HG03342 (cell line): ENCODE measurements at regions not wholly inside any gene's neighbourhood (a gene's known extent, or its start where the extent isn't known, plus 50 kb on each side); places are given as distances from the start of the nearest gene placed in this dataset.

Experiments
- ATAC-seq: cut with Tn5 transposase; IDR thresholded peaks from one replicate; pipeline ENCODE4 v1.9.1; 2021; ENCODE audit warnings: mild to moderate bottlenecking, moderate library complexity; ENCODE audit not compliant: unreplicated experiment

DNA sequence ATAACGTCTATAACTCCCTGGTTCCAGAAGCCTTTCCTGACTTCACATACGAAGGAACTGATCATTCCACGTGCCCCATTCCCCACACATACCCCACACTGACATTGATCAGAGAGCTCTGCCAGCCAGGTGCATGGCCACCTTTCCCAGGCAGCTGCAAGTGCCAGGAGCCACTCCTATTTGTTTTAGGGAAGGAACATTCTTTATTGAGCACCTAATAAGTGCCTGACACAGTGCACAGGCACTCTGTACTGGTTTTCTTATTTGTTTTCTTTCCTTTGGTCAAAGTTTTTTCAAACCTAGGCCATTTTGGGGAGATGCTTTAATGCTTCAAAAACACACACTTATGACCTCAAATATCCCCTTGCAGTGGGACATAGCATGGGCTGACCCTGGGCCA lies 50.0 kb downstream of the PITPNM2 start:
- ATAC-seq = no peak

DNA sequence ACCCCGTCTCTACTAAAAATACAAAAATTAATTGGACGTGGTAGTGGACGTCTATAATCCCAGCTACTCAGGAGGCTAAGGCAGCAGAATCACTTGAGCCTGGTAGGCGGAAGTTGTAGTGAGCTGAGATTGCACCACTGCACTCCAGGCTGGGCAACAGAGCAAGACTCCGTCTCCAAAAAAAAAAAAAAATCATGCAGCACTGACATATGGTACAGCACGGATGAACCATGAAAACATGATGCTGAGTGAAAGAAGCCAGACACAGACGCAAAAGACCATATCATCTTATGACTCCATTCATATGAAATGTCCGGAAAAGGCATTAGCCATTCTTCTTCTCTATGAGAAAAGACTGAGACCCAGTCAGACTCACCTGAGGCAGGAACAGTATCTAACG lies 50.4 kb downstream of the PITPNM2 start:
- ATAC-seq = no peak

DNA sequence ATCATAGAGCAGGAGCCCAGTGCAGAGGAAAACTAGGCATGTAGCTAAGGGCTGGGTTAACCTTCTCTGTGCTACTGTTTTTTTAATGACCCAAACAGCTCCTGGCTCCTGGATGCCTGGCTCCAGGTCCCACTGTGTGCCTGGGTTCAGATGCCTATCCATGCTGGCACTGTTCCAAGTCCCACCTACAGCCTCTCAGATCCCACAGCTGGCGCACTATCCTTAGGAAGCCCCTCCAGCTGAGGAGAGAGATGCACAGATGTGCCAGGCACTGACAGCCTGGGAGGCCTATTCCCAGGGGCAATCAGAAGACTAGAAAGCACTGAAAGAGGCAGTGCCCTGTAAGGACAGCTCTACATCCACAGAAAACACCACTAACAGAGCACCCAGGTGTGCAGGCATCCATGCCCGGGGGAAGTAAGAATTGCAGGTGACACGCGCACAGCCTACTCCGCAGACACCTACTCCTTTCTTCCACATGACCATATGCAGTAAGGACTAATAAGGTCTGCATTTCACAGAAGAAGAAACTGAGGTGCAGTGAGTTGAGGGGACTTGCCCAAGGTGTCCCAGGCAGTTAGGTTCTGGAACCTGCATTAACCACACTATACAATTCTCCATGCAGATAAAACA lies 51.2 kb downstream of the PITPNM2 start:
- no peak for ATAC-seq

DNA sequence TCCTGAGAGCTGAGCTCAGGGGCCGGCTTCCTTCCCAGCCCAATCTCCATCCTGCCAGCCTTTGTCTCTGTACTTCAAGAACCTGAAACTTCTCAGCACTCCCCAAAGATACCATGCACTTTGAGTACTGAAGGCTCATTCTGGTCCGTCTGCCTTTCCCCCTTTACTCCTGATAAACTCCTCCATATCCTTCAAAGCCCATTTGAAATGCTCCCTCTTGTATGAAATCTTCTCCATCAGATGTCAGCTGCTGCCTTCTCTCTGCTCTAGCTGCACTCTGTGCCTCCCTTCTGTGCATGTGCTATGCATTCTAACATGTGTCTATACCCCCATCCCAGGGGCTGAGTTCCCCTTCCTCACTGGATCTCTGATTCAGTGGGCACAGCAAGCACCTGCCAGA lies 52.1 kb downstream of the PITPNM2 start:
- ATAC-seq = no peak

DNA sequence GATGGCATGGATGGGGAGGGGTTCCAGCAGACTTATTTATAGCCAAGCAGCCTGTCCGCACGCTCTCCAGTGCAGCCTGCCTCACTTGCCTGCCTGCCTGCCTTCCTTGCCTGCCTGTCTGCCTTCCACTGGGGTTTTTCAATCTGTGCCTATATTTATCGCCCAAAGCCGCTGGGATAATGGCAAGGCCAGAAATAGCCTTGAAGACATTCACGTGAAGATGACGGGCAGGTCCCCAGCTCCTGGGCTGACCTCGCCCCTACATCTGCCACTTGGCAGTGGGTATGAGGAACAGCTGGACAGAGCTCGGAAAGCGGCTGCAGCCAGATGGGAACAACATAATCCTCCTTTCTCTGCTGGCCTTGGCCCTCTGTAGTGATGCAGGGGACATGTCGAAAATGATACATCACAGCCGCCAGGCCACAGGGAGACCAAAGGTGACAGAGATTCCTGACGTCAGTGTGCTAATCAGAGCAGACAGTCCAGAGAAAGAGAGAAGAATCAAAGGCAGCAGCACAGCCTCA lies 53.3 kb downstream of the PITPNM2 start:
- no peak for ATAC-seq

DNA sequence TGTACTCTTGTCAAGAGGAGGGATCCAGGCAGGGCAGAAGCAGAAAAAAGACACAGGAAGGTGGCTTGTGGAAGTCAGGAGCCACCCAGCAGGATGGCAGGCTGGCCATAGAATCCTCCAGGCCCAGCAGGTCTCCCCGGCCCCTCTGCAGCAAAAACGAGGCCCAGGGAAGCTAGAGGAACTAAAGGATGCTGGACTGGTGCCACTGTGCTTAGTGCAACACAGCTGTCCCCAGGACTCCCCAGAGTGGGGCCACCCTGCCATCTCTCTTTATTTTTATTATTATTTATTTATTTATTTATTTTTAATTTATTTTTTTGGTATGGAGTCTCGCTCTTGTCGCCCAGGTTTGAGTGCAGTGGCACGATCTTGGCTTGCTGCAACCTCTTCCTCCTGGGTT lies 54.1 kb downstream of the PITPNM2 start:
- no peak for ATAC-seq

DNA sequence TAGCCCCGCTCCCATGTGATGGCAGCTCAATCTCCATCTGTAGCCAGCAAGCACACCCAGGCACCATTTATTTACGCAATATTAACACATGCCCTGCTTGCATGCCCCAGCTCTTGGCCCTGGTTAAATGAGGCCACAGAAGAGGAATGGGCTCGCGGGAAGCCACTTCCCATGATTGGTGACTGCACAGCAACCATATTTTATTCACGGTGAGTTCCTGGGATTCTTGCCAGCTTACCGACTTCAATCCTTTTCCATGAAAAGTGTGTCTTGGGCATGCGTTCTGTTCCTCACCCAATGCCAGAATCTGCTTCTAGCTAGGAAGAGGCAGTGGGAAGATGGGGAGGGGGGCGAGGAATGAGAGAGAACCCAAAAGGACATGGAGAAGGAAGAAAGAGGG lies 54.7 kb downstream of the PITPNM2 start:
- no peak for ATAC-seq

DNA sequence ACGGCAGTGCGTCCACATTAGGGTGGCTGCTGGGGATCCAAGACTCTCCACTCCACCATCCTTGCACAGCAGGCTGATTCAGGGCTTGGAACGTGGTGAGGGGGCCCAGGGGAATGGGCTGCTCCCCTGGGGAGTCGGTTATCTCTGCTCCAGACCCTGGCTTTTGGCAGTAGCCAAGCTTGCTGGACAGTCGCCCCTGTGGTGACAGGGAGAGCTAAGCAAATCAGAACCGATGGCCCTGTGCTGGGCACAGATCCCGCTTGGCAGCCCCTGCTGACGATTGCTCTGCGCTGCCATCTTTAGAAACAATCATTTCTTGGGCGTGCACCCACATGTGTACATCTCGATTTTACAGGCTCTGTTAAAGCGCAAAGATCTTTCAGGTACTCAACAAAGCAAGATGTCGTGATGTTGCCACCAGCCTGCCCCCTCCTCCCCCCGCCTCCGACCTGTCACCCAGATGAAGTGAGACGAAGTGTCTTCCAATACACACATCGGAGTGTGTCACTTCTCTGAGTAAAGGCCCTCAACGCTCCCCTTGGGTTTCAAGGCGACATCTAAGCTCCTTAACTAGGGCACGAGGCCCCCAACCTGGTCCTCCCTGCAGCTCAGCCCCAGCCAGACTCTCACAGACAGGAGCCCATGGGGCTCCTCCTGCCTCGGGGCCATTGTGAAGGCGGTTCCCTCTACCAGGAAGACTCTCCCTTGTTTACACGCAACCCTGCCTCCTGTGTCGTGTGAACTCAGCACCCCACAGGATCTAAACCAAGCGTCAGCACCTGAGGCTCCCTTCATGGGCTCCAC lies 55.6 kb downstream of the PITPNM2 start:
- no peak for ATAC-seq

DNA sequence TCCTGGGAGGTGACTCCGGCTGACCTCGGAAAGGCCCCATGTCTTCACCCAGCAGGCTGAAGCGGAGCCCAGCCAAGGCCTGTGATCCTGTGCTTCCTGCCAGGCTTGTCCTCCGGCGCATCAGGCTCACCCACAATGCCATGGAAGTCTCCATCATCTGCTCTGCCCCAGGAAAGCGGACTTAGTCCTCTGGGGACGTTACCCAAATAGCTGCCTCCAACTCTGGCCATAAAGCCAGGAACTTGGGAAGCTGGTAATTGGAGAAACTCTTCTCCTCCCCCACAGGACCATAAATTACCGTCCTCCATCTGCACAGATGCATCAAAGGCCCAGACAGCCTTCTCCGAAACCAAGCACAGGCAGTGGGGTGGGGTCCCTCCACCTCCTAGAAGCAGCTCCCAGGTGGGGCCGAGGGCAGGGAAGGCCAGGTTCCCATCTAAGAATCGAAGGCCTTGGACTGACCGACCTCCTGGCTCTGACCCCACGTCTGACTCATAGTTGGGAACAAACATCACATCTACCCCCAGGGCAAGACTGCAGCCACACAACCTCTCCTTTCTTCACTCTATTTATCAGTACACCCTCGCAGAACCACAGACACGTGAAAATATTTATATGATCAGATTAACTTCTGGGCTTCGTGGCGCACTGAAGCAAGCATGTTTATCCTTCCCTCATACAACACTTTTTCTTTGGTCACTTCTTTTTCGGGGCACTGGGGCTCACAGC lies 56.4 kb downstream of the PITPNM2 start:
- no peak for ATAC-seq

DNA sequence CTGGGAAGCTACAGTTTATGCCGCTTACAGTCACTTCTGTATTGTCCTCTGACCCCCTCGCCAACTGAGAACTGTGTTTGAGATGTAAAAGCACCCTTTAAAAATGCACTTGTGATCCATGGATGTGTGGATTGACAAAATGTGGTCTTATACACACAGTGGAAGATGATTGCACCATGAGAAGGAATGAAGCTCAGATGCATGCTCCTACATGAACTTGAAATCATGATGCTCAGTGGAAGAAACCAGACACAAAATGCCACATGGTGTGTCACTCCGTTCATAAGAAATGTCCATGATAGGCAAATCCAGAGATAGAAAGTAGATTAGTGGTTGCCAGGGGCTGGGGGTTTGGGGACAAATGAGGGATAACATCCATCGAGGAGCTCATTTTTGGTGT lies 58.0 kb downstream of the PITPNM2 start:
- no peak for ATAC-seq

DNA sequence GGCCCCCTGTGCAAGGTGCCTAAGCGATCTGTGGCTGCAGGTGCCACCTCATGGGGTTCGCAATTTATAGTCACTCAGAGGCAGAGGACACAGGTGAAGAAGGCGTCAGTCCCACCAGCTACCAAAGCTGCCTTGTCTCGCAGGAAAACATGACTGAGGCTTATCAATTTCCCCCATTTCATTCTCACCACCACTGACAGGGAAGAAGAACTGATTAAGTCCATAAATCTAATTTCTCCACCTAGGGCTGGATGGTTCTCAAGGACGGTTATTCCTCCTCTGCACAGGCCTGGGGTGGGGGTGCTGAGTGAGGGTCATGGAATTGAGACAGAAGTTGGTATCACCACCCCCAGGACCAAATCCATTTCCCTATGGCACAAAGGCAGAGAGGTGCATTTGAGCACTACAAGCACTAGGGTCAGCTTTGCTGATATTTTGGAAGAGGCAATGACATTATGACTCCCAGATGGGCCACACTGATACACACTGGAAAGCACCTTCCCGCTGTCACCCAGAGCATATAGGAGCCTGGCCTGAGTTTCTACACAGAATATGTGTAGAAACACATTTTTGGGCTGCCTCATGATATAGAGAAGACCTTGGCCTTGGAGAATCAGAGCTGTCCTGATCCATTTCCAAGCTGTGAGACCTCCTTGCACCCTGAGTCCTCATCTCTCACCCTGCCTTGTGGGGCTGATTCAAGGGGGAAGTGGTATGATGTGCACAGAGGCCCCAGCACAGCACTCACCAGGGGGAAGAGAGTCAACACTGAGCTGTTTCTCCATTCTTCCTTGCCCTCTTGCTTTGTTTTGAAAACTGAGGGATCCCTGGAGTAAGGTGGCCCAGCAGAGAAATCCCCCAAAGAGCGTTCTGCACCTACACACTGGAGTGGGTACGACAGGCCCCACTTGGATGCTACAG lies 59.4 kb downstream of the PITPNM2 start:
- no peak for ATAC-seq

DNA sequence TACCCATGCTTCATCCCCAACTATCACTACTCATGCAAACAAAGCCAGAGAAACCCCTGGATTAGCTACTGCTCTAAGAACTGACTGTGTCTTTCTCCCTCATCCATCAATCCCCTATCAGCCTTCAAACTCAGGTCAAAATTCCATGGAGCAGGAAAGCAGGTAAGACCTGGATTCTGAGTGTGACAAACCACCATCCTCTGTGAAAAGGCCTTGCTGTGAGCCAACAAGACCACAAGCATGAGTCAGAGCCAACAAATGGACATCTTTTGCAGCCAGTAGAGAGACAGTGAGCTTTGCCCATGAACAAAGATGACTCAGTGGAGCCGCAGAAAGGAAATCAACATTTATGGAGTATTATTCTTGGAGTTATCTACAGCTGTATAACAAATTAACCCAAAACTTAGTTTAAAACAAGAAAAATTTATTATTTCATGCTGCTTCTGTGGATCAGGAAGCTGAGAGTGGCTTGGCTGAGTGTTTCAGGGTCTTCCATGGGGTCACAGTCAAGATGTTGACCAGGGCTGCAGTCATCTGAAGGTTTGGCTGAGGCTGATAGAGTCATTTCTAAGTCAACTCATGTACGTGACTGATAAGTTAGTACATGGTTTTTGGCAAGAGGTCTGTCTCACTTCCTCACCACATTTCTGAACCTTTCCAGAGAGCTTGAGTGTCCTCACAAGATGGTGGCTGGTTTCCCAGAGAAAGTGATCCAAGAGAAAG lies 61.1 kb downstream of the PITPNM2 start:
- no peak for ATAC-seq

DNA sequence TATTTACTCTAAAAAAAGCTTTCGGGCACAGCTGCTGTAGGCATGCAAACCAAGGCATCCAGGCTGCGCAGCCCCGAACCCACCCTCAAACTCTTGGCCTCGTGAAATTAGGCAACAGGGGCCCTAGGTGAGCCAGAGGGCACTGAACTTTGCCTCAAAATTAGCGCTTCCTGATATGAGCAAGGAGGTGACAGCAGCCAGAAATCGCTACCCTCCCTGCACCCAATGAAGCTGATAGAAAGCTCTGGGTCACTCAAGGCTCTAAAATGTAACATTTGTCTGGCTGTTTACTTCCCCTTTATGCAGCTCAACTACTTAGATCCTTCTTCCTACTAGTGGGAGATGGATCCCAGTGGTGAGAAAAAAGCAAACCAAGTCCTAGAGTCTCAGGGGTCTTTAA lies 61.8 kb downstream of the PITPNM2 start:
- no peak for ATAC-seq

DNA sequence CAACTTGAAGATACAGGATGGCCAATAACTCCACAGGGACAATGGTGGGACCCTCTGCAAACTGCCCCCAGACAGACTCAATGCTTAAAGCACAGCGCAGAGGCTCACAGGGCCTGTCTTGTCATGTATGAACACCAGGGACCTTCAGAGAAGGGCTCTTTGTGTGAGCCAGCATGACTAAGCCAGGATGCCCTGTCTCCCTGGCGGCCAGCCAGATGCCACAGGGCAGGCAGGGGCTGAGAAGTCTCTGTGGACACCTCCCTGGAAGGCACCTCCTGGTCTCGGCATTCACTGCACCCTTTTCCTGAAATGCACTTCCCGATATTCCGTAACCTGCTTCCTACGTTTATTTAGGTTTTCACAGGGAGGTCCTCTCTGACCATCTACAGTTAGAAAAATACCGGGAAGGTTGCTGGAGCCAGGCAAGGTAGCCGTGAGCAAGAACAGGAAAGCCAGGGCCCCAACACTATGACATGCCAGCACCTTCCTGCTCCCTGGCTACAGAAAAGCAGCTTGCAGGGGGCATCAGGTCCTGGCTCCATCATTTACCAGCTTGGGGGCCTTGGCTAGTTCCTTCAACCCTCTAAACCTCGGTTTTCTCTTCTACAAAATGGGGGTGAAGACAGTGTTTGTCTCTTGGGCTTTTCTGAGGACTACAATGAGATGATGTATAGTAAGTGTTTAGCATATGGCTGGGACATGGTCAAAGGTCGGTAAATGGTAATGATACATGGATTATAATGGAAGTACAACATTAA lies 65.0 kb downstream of the PITPNM2 start:
- ATAC-seq = no peak

DNA sequence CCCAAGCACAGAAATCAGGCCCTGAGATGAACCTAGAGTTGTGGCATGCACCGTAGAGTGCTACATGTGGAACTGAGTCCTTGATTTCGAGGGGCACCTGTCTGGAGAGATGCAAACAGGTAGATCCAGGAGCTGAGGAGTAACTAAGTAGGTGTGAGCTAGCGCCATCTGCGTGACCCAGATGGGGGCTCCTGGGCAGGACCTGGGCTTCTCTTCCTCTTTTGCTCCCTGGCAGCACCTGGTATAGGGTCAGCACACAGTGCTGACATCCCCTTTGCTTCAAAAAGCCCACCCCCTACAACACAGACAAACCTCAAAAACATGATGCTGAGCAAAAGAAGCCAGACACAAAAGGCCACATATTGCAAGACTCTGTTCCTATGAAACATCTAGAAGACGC lies 65.8 kb downstream of the PITPNM2 start:
- ATAC-seq = no peak

DNA sequence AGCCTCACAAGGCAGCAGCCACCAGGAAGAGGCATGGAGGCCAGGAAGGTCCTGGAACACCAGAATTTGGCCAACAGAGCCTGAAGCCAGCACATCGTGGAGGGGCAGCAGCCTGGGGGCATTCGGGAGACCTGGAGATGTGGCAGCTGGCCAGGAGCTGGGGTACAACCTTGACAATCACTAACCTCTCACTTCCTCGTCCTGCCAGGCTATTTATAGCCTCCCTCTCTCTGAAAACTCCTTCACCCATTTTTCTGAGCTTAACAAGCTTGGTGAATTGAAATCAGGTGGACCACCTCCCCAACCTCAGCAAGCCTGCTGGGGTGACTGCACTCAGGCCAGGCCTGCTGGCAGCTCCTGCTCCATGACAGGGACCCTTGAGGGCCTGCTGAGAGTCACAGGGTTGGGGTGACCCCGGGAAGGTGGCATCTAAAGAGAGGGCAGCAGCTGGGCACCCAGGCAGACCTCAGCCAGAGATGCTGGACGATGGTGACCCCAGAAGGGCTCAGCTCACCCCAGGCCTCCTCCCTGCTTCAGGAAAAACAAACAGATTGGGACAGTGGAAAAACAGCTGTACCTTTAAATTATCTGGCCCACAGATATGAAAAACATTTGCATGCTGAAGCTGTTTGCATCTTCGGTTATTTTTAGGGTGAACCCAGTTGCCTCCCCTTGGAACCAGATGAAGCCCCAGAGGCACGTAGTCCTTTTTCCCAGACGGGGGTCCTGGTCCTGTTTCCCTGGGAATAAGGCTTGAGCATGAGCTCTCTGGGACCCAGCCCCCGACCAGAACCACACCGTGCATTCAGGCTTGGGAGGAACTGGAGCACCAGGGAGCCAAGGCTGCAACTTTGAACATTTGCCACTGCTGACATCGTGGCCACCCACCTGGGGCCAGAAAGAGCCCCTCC lies 67.0 kb downstream of the PITPNM2 start:
- ATAC-seq = no peak

DNA sequence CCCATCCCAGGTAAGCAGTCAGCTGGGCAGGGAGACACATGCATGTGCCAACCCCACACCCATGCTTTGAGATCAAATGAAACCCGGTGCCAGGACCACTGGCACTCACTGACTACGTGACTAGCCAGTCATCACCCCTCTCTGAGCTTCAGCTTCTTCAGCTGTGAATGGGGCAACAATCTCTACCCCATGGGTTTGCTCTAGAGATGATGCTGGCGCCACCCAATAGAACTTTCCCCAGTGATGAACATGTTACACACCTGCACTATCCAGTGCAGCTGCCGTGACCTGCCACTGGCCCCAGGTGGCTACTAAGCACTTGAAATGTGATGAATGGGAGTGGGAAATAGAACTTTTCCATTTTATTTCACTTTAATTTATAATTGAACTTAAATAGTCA lies 70.3 kb downstream of the PITPNM2 start:
- no peak for ATAC-seq

DNA sequence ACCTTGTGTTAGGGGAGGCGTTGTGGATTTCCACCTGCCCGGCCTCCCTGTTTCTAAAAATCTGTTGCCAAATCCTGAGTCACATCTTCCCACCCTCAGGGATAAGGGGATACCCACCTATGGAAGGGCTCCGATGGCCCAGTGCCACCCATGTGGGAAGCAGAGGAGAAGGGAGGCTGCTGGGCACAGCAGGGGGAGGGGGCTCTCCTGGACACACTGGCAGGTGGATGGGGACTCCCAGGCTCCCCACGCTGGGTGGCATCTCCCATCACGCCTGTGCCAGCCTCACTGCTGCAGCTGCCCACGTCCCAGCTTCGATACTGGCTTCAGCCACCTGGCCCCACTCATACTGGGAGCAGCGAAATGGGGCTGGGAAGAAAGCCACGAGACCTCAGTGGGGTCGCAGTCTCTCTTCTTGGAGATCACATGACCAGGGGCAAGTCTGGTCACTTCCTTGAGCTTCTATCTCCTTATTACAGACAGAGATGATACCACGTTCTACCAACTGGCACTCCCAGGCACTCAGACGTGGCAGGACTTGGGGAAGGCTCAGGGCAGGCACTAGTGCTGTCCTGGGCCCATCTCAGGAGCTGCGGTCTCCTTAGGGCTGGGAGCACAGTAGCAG lies 72.2 kb downstream of the PITPNM2 start:
- no peak for ATAC-seq
